Mesothelial cell of epicardium (in vitro differentiated cells): ENCODE measurements at regions not wholly inside any gene's neighbourhood (a gene's known extent, or its start where the extent isn't known, plus 50 kb on each side); places are given as distances from the start of the nearest gene placed in this dataset.

Experiments used
- DNase-seq, 2 experiments: peaks; one replicate each; pipeline ENCODE4 v3.0.0; 2021; ENCODE audit warnings: low spot score in 2 of 2; ENCODE audit not compliant: unreplicated experiment in 2 of 2
- H3K27ac Mint-ChIP-seq: 2 replicates; pipeline ENCODE4 v1.8.0; 2021; ENCODE audit warnings: mixed read lengths
- H3K27me3 Mint-ChIP-seq: 2 replicates; pipeline ENCODE4 v1.8.0; 2021; ENCODE audit warnings: low read depth, mixed read lengths
- H3K36me3 Mint-ChIP-seq: 2 replicates; pipeline ENCODE4 v1.8.0; 2021; ENCODE audit warnings: mixed read lengths
- H3K4me1 Mint-ChIP-seq: 2 replicates; pipeline ENCODE4 v1.8.0; 2021; ENCODE audit warnings: mixed read lengths
- H3K4me3 Mint-ChIP-seq: 2 replicates; pipeline ENCODE4 v1.8.0; 2021; ENCODE audit warnings: mild to moderate bottlenecking, moderate library complexity, mixed read lengths
- H3K9me3 Mint-ChIP-seq: 2 replicates; pipeline ENCODE4 v1.8.0; 2021; ENCODE audit warnings: mixed read lengths
- CTCF ChIP-seq: fragments of 200-600 bp; sonication (generic); IDR thresholded peaks from one replicate; pipeline ENCODE4 v1.5.0; 2021; ENCODE audit warnings: antibody characterized with exemption; ENCODE audit not compliant: unreplicated experiment

GRCh38 chr1:194487172-194487571 is 1300.8 kb upstream of the B3GALT2 start:
- H3K9me3 Mint-ChIP-seq: peaks cover 28% of the 10 kb centered on the region
- no peak for TF ChIP-seq CTCF
- no peak overlapping the region for H3K4me3 Mint-ChIP-seq
- H3K36me3 Mint-ChIP-seq: no peaks in the 10 kb centered on the region
- DNase-seq: no peak
- no peaks in the 10 kb centered on the region for H3K4me1 Mint-ChIP-seq
- no peak overlapping the region for H3K27ac Mint-ChIP-seq
- no peaks in the 10 kb centered on the region for H3K27me3 Mint-ChIP-seq

GRCh38 chr1:194485432-194485831 is 1299.0 kb upstream of the B3GALT2 start:
- no peak for DNase-seq
- H3K4me1 Mint-ChIP-seq: no peaks in the 10 kb centered on the region
- H3K9me3 Mint-ChIP-seq: peaks cover 28% of the 10 kb centered on the region
- no peaks in the 10 kb centered on the region for H3K27me3 Mint-ChIP-seq
- TF ChIP-seq CTCF: no peak
- no peak overlapping the region for H3K27ac Mint-ChIP-seq
- no peaks in the 10 kb centered on the region for H3K36me3 Mint-ChIP-seq
- no peak overlapping the region for H3K4me3 Mint-ChIP-seq

- H3K4me1 Mint-ChIP-seq: peaks cover 34% of the 10 kb centered on the region
- TF ChIP-seq CTCF: no peak
- DNase-seq: no peak
- H3K27me3 Mint-ChIP-seq: no peaks in the 10 kb centered on the region
- no peak overlapping the region for H3K4me3 Mint-ChIP-seq
- H3K9me3 Mint-ChIP-seq: no peaks in the 10 kb centered on the region
- no peak overlapping the region for H3K27ac Mint-ChIP-seq
- H3K36me3 Mint-ChIP-seq: no peaks in the 10 kb centered on the region
Measured at GRCh38 chr1:194478731-194479130, 1292.3 kb upstream of the B3GALT2 start.

DNA sequence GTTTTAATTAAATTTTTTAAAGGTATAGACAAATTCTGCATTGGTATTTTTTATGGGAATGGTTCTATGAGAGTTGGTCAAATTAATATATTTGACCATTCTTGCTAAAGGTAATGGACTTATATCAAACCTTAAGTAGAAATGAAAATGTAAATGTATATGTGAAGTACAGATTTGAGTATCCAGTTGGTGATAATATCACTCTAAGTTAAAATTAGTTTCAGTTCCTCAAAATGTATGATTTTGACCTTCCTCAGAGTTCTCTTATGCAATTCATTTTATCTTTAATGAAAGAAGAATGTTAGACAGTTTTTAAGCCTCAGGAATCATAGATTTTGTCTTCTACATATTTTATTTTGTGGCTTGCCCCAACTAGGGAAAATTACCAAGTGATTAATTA is 1291.5 kb upstream of the B3GALT2 start:
- no peak for TF ChIP-seq CTCF
- H3K4me1 Mint-ChIP-seq: peaks cover 38% of the 10 kb centered on the region
- no peaks in the 10 kb centered on the region for H3K9me3 Mint-ChIP-seq
- no peak for DNase-seq
- no peak overlapping the region for H3K4me3 Mint-ChIP-seq
- no peaks in the 10 kb centered on the region for H3K27me3 Mint-ChIP-seq
- H3K36me3 Mint-ChIP-seq: no peaks in the 10 kb centered on the region
- H3K27ac Mint-ChIP-seq: no peak overlapping the region

DNA sequence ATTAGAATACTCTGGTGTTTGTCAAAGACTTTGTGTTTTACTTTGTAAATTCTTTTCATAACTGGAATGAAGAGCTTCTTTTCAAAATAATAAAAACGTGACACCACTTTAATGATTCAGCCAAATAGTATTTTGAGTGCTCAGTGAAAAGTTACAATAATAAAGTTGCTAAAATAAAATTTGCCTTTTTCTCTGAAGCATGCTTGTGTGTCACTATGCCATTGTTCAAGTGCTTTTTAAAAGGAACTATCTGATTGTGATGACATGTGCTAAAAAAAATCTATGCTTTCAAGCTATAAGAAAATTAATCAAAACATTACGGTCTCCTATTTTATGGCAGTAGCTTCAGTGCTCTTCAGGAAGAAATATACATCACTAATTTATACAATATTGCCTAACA is 1290.5 kb upstream of the B3GALT2 start:
- Mint-ChIP-seq H3K27ac (no peak overlapping the region), H3K27me3 (no peaks in the 10 kb centered on the region), H3K36me3 (no peaks in the 10 kb centered on the region), H3K4me1 (peaks cover 38% of the 10 kb centered on the region), H3K4me3 (no peak overlapping the region), H3K9me3 (no peaks in the 10 kb centered on the region)
- DNase-seq: no peak
- TF ChIP-seq CTCF: no peak

DNA sequence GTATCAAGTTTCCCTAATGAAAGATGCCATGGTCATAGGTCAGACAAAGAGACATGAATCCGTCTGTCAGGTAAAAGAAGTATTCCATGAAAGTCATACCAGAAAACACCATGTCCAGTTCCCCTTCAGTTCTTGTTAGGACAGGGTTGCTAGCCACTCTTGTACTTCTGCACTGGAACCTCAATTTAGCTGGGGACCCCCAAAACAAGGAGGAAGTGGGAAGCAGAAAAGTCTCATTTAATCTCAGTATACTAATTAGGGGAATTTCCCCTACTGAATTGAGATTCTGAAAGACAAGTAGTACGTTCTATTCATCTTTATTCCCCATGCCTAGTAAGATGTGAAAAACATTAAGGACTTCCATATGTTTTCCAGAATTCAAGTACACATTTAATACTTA is 1289.9 kb upstream of the B3GALT2 start:
- H3K4me3 Mint-ChIP-seq: no peak overlapping the region
- no peaks in the 10 kb centered on the region for H3K36me3 Mint-ChIP-seq
- no peak overlapping the region for H3K27ac Mint-ChIP-seq
- no peaks in the 10 kb centered on the region for H3K9me3 Mint-ChIP-seq
- no peak for TF ChIP-seq CTCF
- peaks cover 41% of the 10 kb centered on the region for H3K4me1 Mint-ChIP-seq
- DNase-seq: no peak
- no peaks in the 10 kb centered on the region for H3K27me3 Mint-ChIP-seq
